Mucosa of gallbladder (tissue), 1 donor: ENCODE measurements at regions not wholly inside any gene's neighbourhood (a gene's known extent, or its start where the extent isn't known, plus 50 kb on each side); places are given as distances from the start of the nearest gene placed in this dataset.

Source experiments
- DNase-seq: peaks from one replicate; pipeline ENCODE4 v3.0.0-alpha.2; 2020; ENCODE audit warnings: low spot score
- donor health status: DM: no; HTN: no; CAD: no.

GRCh38 chr12:68450947-68451260, 118.7 kb upstream of the MDM1 start:
- DNase-seq = no peak

- peak; percentile 30 for DNase-seq
These were observed 119.3 kb upstream of the MDM1 start for GRCh38 chr12:68451261-68452077.

- DNase-seq = no peak
These were observed 120.0 kb upstream of the MDM1 start for GRCh38 chr12:68452078-68452715.

DNA sequence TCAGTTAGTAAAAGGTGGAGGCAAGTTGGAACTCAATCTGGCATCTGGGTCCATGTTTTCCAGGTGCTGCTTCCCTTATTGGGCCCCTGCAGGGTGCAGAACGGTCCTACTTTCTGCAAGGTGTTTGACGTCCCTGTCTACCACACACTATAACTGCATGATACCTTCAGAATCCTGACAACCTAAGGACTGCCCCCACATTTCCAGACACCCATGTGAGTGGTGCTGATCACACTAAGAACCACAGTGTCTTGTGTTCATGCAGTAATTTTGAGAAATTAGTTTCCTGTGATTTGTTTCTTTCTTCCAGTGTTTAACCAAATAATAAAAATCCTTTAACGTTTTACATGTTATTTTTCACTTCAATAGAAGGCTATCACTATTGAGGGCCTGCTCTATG, 121.1 kb upstream of the MDM1 start:
- no peak for DNase-seq

DNA sequence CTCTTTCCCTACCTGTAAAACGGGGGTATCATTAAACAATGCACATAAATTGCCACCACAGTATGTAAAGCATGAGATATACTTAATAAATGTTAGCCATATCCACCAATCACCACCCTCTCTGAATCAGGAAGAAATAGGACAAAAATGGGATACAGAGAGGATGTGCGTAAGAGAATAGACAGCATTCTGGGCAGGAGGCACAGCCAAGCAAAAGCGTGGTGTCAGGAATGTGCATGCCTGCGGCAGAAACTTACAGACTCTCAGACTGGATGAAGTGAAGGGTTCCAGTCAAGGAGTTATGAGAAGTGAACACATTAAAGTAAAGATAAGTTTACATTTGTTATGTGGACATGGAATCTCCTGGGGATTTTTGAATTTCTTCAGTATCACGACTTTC, 121.7 kb upstream of the MDM1 start:
- no peak for DNase-seq

GRCh38 chr12:68454892-68455291, 122.7 kb upstream of the MDM1 start:
- DNase-seq = no peak

DNA sequence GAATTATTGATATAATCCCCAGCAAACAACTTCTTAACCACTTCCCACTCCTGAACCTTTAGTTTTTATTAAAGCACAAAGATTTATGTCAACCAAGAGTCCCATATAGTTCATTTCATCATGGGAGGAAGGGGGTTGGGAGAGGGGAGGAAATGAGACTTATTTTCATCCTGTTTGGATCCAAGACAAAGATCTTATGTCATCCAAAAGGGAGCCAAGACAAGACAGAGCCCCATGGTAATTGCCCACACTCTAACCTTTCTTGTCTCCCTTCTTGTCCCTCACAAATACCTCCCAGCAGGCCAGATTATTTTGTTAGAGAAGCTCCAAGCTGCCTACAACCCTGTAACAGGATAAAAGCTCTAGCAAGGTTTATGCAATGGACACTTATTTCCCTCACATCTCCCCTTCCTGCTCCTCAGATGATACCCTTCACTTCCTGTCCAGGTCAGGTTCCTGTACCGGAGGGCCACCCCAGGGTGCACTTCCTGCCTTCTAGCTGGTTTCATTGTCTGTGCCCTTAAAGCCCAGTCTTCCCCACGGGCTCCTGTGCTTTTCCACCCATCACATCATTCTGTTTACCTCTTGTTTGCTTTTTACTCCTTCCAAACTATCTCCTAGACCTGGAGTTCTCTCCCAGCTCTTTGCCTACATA, 123.7 kb upstream of the MDM1 start:
- no peak for DNase-seq

DNA sequence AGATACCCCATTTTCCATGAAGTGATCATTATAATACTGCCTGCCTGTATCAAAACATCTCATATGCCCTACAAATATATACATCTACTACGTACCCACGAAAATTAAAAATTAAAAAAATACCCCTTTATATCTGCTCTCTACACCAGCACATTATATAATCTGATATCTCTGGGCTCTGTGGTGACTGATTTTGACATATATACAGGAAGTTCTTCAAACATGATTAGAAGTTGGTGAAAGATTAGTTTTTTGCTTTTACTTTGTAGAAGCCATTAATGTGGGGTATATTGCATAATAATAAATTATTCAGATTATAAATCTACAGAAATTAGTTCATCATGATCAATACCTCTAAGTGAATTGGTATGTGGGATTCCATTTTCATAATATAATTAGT, 126.7 kb upstream of the MDM1 start:
- DNase-seq = no peak

DNA sequence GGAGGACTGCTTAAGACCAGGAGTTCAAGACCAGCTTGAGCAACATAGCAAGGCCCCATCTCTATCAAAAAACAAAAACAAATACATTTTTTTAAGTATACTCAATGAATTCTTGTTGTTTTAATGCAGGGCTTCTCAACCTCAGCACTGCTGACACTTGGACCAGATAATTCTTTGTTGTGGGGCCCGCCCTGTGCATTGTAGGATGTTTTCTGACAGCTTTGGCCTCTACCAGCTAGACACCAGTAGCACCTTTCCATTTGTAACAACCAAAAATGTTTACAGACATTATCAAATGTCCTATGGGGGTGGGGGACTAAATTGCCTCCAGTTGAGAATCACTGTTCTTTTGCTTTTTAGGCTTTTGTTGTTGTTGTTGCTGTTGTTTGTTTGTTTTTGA, 128.1 kb upstream of the MDM1 start:
- DNase-seq = no peak

DNA sequence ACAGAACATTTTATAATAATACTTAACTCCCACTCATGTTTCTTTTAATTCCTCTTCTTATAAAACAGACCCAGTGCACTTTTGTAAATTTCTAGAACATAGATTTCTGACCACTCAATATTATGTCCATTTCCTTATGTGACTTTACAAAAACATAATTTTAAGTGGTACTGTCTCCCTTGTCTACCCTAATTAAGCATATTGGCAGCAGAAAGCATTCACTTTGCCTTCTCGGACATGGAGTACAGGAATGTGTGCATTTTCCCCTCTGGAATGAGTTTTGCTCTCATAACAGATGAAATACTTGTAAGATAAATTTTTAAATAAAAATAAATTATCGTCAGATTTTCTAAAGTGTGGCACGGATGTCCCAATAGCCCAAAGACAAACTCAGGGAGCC, 129.5 kb upstream of the MDM1 start:
- DNase-seq = no peak

DNA sequence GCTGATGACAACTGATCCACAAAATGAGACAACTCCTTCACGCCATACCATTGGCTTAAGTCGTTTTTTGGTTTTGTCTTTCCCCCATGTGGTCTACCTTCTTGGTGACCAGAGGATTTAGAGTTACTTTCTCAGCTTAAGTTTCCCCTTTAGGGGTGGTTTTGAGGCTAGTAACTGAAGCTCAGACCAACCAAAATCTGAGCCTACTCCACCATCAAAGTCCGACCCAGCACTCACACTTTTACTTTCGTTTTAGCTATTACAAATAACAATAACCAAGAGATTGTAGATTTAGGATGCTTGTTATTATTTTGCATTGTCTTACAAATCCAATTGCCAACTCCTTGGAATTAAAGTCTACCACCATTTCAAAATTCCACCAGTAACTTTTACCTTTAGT, 130.6 kb upstream of the MDM1 start:
- DNase-seq = no peak

GRCh38 chr12:68465227-68465626, 133.1 kb upstream of the MDM1 start:
- DNase-seq = no peak

DNA sequence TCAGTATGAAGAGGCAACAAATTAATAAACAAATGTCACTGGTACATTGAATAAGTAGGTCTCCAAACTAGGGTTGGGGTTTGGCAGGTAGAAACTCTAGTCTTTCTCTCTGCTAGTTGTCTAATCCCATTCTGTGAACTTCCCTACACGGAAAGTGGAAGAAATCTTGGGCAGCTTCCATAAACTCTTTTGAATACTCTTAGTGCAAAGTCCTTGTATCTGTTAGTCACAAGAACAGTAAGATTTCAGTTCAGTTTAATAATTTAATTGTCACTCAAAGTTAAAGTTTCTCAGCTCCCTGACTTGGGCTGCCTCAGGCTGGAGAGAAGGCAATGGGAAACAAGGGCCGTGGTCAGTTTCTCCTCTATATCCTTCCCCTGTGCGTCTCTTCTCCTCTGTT, 135.4 kb upstream of the MDM1 start:
- no peak for DNase-seq

DNA sequence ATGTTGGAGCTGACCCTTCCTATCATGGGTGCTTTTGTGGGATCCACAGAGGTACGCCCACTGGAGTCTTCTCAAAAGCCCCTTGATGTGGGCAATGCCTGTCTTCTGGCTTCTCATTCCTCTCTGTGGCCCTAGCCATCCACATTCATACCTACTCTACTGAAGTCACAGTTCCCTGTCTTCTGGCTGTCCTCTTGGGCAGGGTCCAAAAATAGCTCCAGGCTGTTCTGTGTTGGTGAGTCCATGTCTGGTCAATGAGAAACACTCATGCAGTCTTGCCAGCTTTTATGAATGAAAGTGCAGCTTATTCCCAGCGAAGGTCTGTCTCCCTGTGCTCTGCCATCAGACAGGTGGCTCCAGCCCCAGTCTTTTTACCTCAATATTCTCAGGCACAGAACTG, 135.9 kb upstream of the MDM1 start:
- DNase-seq = no peak

DNA sequence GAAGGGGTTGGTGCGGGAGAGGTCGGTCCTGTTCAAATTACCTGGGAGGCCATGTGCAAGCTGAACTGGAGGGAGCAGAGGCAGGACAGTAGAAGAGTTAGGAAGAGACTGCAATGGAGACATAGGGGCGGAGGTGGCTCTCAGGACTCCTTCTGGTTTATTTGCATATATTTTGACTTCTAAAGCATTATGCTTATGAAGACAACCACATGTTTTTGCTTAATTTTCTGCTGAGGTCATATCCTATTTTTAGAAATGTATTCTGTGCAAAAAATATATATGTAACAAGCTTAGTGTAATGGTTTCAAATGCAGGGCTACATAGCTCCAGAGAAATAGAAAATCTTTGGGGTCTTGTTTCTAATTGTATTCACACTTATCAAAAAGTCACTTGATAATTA, 137.0 kb upstream of the MDM1 start:
- DNase-seq = no peak

- DNase-seq = no peak
These were observed 138.6 kb upstream of the MDM1 start for GRCh38 chr12:68470664-68471328.

DNA sequence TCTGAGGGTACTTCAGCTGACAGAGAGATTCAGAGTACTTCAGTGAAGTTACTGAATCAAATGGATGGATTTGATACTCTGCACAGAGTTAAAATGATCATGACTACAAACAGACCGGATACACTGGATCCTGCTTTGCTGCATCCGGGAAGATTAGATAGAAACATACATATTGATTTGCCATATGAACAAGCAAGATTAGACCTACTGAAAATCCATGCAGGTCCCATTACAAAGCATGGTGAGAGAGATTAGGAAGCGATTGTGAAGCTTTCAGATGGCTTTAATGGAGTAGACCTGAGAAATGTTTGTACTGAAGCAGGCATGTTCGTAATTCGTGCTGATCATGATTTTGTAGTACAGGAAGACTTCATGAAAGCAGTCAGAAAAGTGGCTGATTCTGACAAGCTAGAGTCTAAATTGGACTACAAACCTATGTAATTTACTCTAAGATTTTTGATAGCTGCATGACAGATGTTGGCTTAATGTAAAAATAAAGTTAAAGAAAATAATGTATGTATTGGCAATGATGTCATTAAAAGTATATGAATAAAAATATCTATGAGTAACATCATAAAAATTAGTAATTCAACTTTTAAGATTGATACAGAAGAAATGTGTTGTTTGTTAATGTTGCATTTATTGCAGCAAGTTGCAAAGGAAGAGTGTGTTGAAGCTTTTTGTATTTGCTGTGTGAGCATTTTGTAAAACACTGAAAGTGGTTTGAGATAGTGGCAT, 136.1 kb upstream of the RAP1B start:
- DNase-seq = no peak

- no peak for DNase-seq
These were observed 133.9 kb upstream of the RAP1B start for GRCh38 chr12:68476794-68477193.

DNA sequence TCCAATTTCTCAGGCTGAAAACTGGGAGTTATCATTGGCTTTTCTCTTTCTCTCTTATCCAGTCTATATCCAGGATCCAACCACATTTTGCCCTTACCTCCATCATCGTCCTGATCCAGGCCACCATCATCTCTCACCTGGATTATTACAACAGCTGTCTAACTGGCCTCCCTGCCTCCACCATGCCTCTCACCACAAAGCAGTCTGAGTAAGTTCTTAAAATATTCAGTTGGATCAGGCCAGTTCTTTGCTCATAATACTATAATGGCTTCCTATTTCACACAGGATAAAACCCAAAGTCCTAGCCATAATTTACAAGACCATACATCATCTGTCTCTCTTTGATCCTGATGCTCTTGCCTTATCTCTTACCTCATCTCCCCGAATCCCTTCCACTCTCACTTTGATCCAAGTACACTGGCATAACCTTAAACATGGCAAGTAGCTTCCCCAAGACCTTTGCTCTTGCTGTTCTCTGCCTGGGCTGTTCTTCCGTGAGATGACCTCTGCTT, 133.4 kb upstream of the RAP1B start:
- DNase-seq = no peak

DNA sequence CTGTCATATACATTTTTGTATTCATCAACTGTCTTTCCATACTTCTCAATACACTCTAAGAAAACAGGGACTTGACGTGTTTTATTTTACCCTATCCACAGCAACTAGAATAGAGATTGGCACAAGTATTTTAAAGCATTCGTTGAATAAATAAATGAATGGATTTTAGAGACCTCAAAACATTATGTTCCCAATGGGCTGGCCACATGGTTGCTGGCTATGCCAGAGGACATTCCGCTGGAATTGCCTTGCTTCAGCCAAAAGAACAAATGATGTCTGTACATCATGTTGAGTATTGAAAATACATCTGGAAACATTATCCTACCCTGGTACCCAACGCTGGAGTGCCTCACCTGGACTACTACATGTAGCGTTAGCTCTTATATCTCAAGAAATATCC, 132.8 kb upstream of the RAP1B start:
- no peak for DNase-seq

DNA sequence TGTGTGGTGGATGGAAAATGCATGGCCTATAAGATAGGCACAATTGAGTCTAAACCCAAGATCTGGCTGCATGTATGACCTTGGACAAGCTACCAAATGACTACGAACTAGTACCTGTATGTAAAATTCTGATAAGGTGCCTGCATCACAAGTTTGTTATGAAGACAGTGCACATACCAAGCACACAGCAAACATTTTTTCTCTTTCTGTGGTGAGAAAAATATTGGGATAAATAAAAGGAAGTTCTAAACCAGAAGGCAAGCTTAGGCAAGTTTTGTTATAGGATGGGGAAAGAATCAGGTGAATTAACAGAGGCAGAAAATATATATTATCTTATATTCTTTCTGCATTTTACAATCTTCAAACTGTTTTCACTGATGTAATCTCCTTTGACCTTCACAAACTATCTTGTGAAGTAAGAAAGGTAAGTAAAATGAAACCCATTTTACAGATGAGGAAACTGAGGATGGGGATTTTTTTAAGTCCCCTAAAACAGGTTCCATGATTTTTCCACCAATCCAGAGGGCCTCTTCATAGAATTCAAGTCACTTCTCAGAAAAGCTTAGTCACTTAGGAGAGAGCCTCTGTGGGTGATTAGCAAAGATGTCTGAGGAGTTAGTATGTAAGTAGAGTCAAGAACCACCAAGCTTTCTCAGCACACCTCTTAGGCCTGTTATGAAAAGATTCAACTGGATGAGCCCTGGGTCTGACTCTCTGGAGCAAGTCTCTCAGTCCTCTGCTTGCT, 132.0 kb upstream of the RAP1B start:
- DNase-seq = no peak
